Uterus (tissue), 2 donors: ENCODE measurements at regions not wholly inside any gene's neighbourhood (a gene's known extent, or its start where the extent isn't known, plus 50 kb on each side); places are given as distances from the start of the nearest gene placed in this dataset.

ENCODE experiments used
- CTCF ChIP-seq, 4 experiments: fragments of 200-600 bp in 2 of 4; fragments of 450-650 bp in 2 of 4; sonication (generic) in 2 of 4; IDR thresholded peaks; one replicate each; pipeline ENCODE4 v1.5.1; 2016 to 2019; ENCODE audit warnings: antibody characterized with exemption in 4 of 4, mild to moderate bottlenecking in 2 of 4, moderate library complexity in 1 of 4
- POLR2A ChIP-seq, 2 donors: fragments of 450-650 bp; IDR thresholded peaks; one replicate each; pipeline ENCODE4 v1.6.1; 2016; ENCODE audit warnings: antibody characterized with exemption in 2 of 2, mild to moderate bottlenecking in 1 of 2, moderate library complexity in 1 of 2

- TF ChIP-seq CTCF (IDR thresholded peaks at IDR 0.05), result no peak
- no peak for TF ChIP-seq POLR2A (IDR thresholded peaks at IDR 0.05)
Measured at GRCh38 chr2:198782734-198783133, 675.0 kb downstream of the SATB2 start.
